GM12872 (cell line): ENCODE measurements at regions not wholly inside any gene's neighbourhood (a gene's known extent, or its start where the extent isn't known, plus 50 kb on each side); places are given as distances from the start of the nearest gene placed in this dataset.

ENCODE experiments used
- CTCF ChIP-seq: IDR thresholded peaks from 3 replicates; pipeline ENCODE4 v1.5.1; 2011; ENCODE audit warnings: low read depth, mild to moderate bottlenecking, low read length, moderate library complexity; ENCODE audit not compliant: insufficient read depth

DNA sequence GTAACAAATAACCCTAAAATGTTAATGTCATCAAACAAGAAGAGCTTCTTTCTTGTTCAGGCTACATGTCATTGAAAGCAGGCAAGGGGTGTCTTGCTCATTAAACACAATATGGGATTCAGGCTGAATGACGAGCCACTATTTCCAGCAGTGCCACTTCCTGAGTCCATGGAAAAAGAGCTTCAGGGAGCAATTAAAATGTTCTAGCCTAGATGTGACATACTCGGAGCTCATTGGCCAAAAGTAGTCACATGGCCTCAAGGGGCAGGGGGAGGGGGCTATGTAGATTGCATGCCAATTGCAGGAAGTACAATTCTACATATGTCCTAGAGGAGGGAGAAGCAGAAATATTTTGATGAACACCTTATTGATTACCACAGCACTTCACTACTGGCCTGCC lies 685.3 kb upstream of the ADGRL2 start:
- TF ChIP-seq CTCF = no peak

DNA sequence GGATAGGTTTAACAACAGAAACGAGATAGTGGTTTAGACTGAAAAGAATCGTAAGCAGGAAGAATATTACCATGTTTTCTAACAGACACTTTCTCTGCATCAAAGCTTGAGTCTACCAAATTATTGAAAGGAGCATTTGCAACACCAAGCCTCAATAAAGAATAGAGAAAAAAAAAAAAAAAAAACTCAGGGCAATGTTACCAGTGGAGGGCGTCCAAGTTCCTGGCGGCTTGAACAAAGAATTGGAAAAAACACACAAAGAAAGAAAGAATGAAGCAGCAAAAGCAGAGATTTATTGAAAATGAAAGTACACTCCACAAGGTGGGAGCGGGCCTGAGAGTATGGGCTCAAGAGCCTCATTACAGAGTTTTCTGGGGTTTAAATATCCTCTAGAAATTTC lies 686.5 kb upstream of the ADGRL2 start:
- no peak for TF ChIP-seq CTCF

- TF ChIP-seq CTCF = no peak
These were observed 687.0 kb upstream of the ADGRL2 start for GRCh38 chr1:81113688-81114087.

- TF ChIP-seq CTCF = no peak
These were observed 688.9 kb upstream of the ADGRL2 start for GRCh38 chr1:81111818-81112217.

- TF ChIP-seq CTCF = no peak
These were observed 691.7 kb upstream of the ADGRL2 start for GRCh38 chr1:81109038-81109437.

GRCh38 chr1:81097860-81098259 lies 702.9 kb upstream of the ADGRL2 start:
- TF ChIP-seq CTCF = no peak

- no peak for TF ChIP-seq CTCF
These were observed 727.2 kb upstream of the ADGRL2 start for GRCh38 chr1:81073580-81073979.
